Endothelial cell of hepatic sinusoid (primary cell): ENCODE measurements at regions not wholly inside any gene's neighbourhood (a gene's known extent, or its start where the extent isn't known, plus 50 kb on each side); places are given as distances from the start of the nearest gene placed in this dataset.
"Not testable (repeated sequence)": the region's sequence is repeated elsewhere in the genome, so short reads cannot be mapped to it uniquely, and the experiment has no call there.

ENCODE experiments used
- in situ Hi-C: cut with HindIII; loops from 2 replicates; pipeline ENCODE4 v1.10.0; 2017; ENCODE audit warnings: low sequenced_read_pairs

GRCh38 chr3:153437666-153438065 lies 275.6 kb downstream of the RAP2B start:
- in situ Hi-C loops, result no loop called here

GRCh38 chr3:153438271-153438670 lies 276.2 kb downstream of the RAP2B start:
- in situ Hi-C loops, result no loop called here

GRCh38 chr3:153439780-153440179 lies 277.8 kb downstream of the RAP2B start:
- in situ Hi-C loops, result no loop called here

- in situ Hi-C loops, result no loop called here
Observed at GRCh38 chr3:153440311-153440710, 278.3 kb downstream of the RAP2B start.

GRCh38 chr3:153442386-153442785 lies 280.4 kb downstream of the RAP2B start:
- in situ Hi-C loops, result no loop called here

- in situ Hi-C loops, result no loop called here
Observed at GRCh38 chr3:153442799-153443487, 280.9 kb downstream of the RAP2B start.

- in situ Hi-C loops, result no loop called here
Observed at GRCh38 chr3:153443961-153444360, 281.9 kb downstream of the RAP2B start.

- in situ Hi-C loops, result no loop called here
Observed at GRCh38 chr3:153445817-153446216, 283.8 kb downstream of the RAP2B start.

GRCh38 chr3:153448151-153448829 lies 286.3 kb downstream of the RAP2B start:
- in situ Hi-C loops, result no loop called here

GRCh38 chr3:153456833-153457545 lies 295.0 kb downstream of the RAP2B start:
- in situ Hi-C loops, result no loop called here

GRCh38 chr3:153458881-153459280 lies 296.9 kb downstream of the RAP2B start:
- in situ Hi-C loops, result no loop called here

GRCh38 chr3:153462545-153462944 lies 300.5 kb downstream of the RAP2B start:
- in situ Hi-C loops, result no loop called here

GRCh38 chr3:153463895-153464294 lies 301.9 kb downstream of the RAP2B start:
- in situ Hi-C loops, result no loop called here

- in situ Hi-C loops, result no loop called here
Observed at GRCh38 chr3:153469162-153469561, 307.1 kb downstream of the RAP2B start.

- in situ Hi-C loops, result no loop called here
Observed at GRCh38 chr3:153484842-153485241, 322.8 kb downstream of the RAP2B start.

- in situ Hi-C loops, result no loop called here
Observed at GRCh38 chr3:153495422-153495821, 333.4 kb downstream of the RAP2B start.

GRCh38 chr3:153502682-153503081 lies 340.7 kb downstream of the RAP2B start:
- in situ Hi-C loops, result no loop called here

GRCh38 chr3:153503873-153504272 lies 341.8 kb downstream of the RAP2B start:
- in situ Hi-C loops, result no loop called here

GRCh38 chr3:153506205-153506604 lies 344.2 kb downstream of the RAP2B start:
- in situ Hi-C loops, result not testable (repeated sequence)

- in situ Hi-C loops, result not testable (repeated sequence)
Observed at GRCh38 chr3:153506686-153507085, 344.7 kb downstream of the RAP2B start.

GRCh38 chr3:153513236-153513635 lies 351.2 kb downstream of the RAP2B start:
- in situ Hi-C loops, result no loop called here

GRCh38 chr3:153528473-153528872 lies 366.4 kb downstream of the RAP2B start:
- in situ Hi-C loops, result no loop called here
